HG02981 (cell line): ENCODE measurements at regions not wholly inside any gene's neighbourhood (a gene's known extent, or its start where the extent isn't known, plus 50 kb on each side); places are given as distances from the start of the nearest gene placed in this dataset.

ENCODE experiments used
- ATAC-seq: cut with Tn5 transposase; IDR thresholded peaks from one replicate; pipeline ENCODE4 v1.9.1; 2021; ENCODE audit warnings: mild to moderate bottlenecking, moderate library complexity; ENCODE audit not compliant: unreplicated experiment

DNA sequence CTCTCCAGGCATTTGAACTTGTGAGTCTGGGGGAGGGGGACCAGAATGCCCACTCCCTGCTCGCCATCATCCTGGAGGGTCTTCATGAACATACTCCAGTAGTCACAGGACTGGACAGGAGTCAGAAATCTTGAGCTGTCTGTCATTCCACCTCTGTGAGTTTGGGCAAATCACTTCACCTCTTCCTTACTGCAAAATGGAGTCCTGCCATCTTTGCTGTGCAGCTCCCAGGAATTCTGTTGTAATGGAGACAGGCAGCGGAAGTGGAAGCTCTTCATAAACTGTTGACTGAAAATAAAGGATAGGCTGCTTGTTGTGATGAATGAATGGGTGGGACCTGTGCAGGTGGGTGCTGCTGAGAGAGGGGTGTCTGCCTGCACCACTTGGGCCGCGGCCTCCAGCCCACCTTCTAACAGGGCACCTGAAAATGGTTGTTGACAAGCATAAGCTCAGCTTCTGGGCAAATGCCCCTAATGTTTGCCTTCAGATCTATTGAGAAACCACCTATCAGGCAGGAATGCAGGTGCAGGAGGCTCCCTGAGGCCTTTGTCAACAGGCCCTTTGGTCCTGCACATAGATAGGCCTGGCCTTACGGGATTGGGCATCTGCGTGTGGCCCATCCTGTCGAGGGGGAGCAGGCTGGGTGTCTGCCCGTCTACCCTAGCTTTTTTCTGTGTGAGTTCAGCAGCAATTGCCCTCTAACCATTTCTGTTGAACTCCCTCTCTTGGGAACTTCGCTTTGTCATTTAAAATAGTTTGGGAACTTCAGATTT, 321.0 kb downstream of the RPS6KC1 start:
- no peak for ATAC-seq

DNA sequence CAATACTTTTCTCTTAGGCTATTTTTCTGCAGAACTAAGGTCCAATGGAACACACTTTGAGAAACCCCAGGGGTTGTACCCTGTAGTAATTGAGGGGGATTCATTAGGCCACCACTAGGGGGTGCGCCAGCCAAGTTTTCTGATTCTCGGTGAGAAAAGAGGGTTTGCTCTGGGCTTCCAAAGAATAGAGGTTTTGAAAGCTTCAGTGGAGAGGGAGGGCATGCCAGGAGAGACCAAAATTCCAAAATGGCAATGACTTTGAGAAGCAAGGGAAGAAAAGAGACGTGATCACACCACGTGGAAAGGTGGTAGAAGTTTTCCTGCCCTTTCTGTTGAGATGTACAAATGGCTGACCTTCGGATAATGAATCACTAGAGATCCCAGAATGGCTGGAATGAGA, 323.3 kb downstream of the RPS6KC1 start:
- peak; percentile 93 for ATAC-seq

DNA sequence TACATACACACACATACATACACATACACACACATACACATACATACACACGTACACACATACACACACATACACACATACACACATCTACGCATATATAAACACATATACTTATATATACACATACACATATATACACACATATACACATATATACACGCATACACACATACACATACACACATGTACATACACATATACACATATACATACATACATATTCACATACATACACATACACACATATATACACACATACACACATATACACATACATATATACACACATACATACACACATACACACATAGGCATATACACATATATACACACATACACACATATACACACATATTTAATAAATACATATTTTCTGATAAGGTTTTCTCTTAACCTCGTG, 324.0 kb downstream of the RPS6KC1 start:
- no peak for ATAC-seq

DNA sequence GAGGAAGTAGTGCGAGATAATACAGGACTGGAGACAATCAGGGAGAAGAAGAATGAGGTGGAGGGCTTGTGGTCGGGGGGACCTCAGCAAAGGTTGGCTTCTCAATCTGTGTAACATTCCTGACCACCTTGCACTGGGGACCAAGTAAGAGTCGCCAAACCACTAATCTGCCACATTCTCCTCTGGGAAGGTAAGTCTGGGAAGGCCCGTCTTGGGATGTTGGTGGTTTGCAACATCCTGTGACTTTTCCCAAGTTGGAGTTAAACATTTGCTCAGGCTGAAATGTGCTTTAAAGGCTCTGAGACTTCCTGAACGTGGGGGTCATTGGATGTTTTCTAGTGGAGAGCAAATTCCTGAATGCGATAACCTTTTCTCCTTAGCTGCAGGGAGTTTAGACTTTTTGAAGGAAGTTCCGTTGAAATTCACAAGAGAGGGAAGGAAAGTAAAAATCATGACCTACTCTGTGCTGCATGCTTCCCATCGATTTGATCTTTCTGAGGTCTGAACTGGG, 325.9 kb downstream of the RPS6KC1 start:
- ATAC-seq = no peak

DNA sequence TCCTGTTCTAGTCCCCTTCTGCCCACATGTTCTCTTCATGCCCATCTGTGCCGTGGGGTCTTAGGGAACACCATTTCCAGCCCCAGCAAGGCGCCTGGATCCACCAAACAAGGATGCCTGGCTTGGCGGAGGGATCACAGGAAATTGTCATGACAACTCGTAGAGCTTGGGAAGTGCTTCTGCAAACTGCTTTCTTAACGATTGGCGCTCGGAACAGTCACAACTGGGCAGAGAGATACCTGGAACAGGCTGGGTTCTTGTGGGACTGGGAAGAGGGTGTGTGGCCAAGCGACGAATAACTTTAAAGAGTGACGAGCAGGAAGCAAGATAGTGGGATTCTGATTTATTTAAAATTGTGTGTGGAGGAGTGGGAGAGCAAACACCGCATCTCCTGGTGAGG, 329.8 kb downstream of the RPS6KC1 start:
- no peak for ATAC-seq

DNA sequence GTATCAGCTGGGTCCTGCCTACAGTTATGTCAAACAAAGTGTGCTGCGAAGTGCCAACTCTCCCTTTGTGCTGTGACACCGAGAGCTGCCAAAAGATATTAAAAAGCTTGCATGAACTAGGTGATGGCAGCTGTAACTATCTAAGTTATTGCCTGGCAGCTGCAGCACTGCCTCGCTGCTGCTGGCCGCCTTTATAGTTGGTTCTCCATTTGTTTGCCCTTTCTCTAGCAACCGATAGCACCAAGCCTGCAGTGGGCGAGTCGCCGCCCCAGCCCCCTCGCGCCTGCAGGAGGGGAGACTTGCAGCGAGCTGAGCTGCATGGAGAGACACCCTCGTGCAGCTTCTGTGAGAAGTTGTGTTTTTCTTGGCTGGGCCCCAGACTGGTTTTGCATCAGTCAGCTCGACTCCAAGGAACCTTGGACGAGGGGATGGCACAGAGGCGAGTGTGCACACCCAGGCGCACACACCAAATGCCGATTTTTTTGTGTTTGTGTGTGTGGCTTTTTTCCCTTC, 330.6 kb downstream of the RPS6KC1 start:
- no peak for ATAC-seq

DNA sequence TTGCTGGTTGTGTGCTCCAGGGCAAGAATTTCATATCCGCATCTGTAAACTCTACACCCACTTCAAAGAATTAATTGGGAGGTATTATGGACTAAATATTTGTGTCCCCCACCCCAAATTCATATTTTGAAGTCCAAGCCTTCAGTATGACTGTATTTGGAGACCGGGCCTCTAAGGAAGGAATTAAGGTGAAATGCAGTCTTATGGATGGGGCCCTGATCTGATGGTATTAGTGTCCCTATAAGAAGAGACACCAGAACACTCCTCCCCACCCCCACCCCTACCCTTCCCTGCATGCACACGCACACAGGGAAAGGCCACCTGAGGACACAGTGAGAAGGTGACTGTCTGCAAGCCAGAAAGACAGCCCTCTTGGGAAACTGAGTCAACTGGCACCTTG, 332.4 kb downstream of the RPS6KC1 start:
- ATAC-seq = no peak

DNA sequence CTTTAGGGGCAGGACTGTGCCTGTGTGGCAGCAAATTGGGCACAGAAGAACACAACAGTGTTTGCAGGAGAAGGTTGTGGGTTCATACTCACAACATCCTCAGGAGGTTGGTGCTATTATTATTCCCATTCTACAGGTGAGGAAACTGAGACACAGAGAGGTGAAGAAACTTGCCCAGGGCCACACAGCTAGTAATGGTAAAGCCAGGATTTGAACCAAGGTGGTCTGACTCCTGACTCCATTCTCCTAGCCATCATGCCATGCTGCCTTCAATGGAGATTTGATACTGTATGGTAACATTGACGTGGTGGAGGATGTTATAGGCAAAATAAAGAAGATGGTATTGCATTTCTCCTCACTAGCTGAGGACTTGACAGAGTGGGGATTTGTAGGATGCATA, 334.2 kb downstream of the RPS6KC1 start:
- no peak for ATAC-seq

DNA sequence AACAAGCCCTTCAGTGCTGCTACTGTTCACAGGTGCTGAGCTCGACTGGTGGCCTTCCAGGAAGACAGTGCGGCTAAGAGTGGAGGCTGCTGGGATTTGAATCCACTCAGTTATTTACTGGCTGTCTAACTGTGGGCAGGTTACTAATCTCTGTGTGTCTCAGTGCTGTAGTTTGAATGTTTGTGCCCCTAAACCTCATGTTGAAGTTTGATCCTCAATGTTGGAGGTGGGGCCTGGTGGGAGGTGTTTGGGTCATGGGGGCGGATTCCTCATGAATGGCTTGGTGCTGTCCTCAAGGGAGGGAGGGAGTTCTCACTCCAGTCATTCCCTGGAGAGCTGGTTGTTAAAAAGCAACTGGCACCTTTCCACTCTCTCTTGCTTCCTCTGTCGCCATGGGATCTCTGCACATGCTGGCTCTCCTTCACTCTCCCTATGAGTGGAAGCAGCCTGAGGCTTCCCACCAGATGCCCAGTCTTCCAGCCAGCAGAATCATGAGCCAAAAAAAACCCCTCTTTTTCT, 334.8 kb downstream of the RPS6KC1 start:
- no peak for ATAC-seq

DNA sequence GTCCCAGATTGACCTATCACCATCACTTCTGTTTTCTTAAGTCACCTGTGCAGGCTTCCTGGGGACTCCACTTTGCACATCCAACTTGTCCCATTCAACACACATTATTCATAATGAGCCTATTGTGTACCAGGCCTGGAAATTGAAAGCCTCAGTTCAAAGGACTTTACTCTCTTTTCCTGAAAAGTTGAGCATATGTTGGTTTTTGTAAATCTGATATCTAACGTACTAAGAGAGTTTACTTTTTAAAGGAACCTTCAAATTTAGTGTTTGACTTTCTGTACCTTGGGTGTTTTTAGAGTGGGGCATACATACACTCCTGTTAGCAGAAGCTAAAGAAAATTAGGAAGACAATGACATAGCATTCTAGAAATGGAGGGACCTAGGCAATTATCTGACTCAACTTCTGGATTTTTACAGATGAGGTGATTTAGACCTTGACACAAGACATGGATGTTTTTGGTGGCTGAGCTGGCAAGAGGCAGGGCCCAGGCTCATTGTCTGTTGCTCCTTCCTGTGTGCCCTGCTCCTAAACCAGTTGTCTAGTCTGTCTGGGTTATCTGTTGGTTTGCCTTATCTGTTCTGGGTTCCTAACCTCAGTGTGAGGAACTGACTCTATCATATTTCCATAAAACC, 336.5 kb downstream of the RPS6KC1 start:
- no peak for ATAC-seq

DNA sequence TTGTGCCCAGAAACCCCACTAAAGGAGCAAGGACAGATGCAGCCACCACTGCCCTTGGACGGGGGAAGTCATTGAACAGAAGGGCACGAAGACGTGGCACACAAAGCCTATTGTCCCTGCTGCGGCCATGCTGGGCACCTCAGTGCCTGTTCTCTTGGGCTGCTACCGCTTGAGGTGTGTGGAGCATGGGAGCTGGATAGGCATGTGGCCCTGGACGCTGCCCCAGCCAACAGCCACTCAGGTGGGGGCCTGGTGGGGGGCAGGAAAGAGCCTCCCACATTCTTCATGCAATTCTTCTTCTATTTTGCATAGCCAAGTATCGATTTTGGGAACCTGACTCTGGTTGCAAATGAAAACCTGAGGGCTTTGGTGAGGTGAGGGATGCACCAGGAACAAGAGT, 337.2 kb downstream of the RPS6KC1 start:
- no peak for ATAC-seq

DNA sequence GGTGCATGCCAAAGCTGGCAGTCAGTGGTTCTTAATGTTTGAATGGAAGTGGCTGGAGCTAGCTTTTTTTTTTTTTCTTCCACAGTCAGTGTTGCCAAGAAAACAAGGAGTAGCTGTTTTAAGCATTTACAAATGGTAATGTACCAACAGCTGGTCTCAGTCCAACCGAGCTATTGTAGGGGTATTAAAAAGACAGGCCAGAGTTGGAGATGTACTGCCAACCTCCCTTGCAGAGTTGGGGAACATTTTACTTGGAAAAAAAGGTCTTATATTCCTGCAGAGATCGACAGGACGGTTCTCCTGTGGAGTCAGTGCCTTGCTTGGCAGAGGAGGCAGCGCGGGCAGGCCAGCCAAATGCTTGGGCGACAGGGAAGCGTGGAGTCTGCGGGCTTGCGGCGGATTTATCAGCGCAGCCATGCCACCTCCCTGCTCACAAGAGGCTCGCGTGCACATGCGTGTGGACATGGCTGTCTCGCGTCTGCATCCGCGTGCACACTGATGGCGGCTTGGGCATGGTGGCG, 338.1 kb downstream of the RPS6KC1 start:
- no peak for ATAC-seq

DNA sequence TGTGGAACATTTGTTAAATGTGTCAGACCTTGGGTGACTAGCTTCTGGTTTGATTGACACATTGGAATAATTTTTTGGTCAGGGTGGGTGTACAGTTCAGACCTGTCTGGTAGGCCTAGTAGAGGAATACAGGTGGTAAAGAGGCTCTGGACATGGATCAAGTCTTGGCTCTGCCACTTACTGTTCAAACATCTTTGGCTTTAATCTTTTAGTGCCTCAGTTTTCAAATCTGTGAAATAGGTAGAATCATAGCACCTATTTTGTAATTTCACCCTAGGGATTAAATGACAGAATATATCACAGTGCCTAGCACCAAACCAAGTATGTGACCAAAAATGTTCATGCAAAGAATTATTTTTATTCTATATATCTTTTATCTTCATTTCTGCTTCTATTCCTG, 340.4 kb downstream of the RPS6KC1 start:
- ATAC-seq = no peak

DNA sequence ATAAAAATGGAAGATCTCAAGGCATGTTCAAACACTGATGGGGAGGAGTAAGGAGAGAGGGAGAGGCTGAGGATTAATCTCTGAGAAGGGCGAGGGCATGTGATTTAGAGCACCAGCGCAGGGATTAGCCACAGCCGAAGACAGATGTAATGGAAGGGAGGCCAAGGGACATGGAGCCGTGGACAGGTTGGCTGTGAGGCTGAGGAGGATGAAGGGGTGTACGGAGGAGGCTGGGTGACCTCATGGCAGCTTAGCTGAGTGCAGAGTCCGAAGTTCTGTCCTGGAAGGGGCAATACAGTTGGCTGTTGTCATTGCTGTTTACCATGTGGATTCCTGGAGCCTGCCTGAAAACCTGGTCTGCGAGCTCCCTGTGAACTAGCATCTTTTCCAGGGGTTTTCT, 342.8 kb downstream of the RPS6KC1 start:
- ATAC-seq = no peak

DNA sequence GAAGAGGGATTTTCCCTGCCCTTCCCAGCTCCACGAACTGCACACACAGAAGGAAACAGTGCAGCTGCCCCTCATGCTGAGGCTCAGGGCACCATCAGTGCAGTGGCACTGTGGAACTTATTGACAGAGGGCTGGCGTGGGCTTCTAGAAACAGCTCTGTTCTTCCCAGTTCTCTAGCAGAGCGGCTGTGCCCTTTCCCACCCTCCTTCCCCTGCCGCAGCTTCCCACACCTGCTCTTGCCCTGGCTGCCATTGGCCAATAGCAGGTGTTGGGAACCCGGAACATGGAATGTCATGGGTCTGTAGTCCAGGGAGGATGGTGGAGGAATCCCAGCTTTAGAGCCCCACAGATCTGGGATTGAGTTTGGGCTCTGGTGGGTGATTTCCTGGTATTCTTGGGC, 343.8 kb downstream of the RPS6KC1 start:
- no peak for ATAC-seq

DNA sequence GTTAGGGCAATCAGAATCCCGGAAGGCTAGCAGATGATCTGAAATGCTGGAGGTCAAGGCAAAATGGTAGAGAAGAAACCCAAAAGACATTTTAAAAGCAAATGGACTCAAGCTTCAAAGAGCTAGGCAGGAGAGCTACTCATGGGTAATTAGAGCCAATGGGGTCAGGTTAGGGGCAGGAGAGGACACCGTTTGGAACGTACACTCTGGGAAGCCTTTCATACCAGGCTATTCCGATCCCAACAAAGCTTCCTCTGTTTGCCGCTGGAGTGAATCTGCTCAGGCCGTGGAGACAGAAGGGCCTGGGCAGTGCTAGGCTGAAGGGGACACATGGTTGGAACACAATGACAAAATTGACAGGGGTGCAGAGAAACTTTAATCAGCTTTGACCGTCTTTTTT, 346.6 kb downstream of the RPS6KC1 start:
- ATAC-seq = no peak

DNA sequence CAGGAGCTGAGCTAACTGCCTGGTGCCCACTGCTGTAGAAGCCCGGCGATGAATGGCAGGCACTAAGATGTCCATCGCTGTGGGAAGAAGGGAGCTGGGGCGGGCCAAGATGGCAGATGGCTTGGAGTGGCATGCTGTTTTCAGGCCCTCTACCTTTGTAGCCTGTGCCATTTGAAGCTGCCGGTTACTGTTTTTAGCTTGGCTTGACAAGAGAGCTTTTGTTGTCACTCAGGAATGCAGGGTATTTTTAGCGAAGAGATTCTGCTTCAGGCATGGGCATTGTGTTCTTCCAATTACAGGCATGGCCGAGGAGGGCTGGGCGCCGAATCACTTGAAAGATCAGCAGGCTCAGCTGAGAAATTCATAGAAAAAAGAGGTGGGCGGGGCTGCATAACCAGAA, 348.7 kb downstream of the RPS6KC1 start:
- no peak for ATAC-seq

DNA sequence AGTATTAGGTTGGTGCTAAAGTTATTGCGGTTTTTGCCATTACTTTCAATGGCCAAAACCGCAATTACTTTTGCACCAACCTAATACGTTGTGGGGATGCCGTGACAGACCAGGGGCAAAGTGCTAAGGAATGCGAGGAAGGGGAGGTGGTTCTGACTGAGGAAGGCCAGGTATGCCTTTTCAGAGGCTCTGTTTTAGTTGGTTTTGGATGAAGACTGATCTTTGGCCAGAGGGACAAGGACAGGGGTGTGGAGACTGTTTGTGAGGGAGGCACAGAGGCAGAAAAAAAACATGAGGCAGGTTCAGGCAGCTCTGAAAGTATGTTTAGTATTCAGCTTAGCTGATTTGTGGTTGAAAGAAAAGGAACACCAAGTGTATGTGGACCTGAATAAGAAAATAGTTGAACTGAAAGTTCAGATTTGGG, 358.2 kb downstream of the RPS6KC1 start:
- no peak for ATAC-seq

DNA sequence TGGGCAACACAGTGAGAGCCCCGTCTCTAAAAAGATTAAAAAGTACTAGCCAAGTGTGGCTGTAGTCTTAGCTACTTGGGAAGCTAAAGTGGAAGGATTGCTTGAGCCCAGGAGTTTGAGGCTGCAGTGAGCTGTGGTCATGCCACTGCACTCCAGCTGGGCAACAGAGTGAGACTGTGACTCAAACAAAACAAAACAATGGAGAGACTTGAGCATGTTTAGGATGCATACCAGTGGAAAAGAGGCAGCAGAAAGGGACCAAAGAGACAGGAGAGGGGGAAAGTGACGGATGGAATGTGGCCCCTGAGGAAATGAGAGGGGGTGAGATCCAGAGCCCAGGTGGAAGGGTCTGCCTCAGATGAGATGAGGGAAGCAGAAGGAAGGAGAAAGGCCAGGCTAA, 358.9 kb downstream of the RPS6KC1 start:
- no peak for ATAC-seq

DNA sequence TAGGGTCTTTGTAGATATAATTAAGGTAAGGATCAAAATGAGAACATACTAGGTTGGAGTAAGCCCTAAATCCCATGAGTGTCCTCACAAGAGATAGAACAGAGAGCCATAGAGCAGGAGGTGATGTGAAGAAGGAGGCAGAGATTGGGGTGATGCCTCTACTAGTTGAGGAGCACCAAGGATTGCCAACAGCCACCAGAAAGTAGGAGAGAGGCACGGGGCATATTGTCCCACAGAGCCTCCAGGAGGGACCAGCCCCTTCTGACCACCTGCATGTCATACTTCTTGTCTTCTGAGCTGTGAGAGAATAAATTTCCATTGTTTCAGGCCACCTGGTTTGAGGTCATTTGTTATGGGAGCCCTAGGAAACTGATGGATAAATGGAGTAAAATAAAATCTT, 363.3 kb downstream of the RPS6KC1 start:
- no peak for ATAC-seq

DNA sequence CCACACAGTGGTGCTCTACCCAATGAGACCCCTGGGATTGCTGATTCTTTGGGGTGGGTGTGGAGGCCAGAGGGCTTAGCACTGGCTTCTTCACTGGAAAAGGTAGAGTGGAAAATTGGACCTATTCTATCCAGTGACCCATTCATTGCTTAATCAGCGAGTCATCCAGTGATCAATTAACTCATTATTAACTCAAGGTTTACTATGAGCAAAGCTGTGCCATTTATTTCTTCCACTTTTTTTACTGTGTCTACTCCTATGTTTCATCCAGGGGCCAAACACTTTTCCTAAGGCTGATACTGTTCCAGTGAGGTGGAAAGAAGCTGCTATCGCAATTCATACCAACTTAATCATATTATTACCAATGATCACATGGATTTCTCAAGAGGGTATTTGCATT, 363.9 kb downstream of the RPS6KC1 start:
- ATAC-seq = no peak
